Liver (tissue), 2 donors: ENCODE measurements at regions not wholly inside any gene's neighbourhood (a gene's known extent, or its start where the extent isn't known, plus 50 kb on each side); places are given as distances from the start of the nearest gene placed in this dataset.

Experiments
- TF ChIP-seq, protein P1 (sequence below): fragments of 150-350 bp; IDR thresholded peaks from 2 replicates; pipeline ENCODE4 v1.5.1; 2017; ENCODE audit warnings: improper control_type of control experiment, low read depth, low read length; ENCODE audit not compliant: missing input control
- TF ChIP-seq, protein P2 (sequence below): IDR thresholded peaks from 2 replicates; pipeline ENCODE4 v1.6.1; 2016; ENCODE audit warnings: antibody characterized with exemption
- donor health status: healthy.

DNA sequence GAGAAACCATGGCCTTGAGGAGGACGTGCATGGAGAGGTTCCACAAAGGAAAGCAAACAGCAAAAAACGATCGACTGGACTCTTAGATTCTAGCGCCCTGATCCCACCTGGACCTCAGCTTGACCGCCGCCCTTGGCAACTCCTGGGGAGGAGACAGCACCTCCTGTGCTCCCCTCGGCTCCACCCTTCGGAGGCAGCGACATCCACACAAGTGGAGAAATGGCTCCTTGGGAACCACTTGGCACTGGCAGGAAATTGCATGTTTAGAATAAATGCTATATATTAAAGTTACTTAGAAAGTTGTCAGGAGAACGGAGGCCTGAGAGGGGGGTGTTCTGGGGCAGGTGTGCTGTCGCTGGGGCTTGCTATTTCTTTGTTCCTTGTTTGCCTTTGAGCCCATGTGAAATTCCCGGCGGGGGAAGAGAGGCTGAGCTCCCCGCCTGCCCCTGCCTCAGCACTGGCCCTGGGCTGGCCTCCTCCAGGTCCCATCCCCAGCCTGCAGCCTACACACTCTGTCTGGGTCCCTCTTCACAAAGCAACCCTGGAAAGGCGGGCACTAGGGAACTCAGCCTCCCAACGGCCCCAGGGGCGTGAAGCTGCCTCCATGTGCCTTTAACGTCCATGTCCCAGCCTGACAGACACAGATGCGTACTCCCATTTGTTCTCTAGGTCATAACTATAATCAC lies 395.3 kb downstream of the BRD1 start:
- TF ChIP-seq, protein P1, sequence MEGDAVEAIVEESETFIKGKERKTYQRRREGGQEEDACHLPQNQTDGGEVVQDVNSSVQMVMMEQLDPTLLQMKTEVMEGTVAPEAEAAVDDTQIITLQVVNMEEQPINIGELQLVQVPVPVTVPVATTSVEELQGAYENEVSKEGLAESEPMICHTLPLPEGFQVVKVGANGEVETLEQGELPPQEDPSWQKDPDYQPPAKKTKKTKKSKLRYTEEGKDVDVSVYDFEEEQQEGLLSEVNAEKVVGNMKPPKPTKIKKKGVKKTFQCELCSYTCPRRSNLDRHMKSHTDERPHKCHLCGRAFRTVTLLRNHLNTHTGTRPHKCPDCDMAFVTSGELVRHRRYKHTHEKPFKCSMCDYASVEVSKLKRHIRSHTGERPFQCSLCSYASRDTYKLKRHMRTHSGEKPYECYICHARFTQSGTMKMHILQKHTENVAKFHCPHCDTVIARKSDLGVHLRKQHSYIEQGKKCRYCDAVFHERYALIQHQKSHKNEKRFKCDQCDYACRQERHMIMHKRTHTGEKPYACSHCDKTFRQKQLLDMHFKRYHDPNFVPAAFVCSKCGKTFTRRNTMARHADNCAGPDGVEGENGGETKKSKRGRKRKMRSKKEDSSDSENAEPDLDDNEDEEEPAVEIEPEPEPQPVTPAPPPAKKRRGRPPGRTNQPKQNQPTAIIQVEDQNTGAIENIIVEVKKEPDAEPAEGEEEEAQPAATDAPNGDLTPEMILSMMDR: no peak
- TF ChIP-seq, protein P2, sequence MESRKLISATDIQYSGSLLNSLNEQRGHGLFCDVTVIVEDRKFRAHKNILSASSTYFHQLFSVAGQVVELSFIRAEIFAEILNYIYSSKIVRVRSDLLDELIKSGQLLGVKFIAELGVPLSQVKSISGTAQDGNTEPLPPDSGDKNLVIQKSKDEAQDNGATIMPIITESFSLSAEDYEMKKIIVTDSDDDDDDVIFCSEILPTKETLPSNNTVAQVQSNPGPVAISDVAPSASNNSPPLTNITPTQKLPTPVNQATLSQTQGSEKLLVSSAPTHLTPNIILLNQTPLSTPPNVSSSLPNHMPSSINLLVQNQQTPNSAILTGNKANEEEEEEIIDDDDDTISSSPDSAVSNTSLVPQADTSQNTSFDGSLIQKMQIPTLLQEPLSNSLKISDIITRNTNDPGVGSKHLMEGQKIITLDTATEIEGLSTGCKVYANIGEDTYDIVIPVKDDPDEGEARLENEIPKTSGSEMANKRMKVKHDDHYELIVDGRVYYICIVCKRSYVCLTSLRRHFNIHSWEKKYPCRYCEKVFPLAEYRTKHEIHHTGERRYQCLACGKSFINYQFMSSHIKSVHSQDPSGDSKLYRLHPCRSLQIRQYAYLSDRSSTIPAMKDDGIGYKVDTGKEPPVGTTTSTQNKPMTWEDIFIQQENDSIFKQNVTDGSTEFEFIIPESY: no peak
